H1 (cell line): ENCODE measurements at regions not wholly inside any gene's neighbourhood (a gene's known extent, or its start where the extent isn't known, plus 50 kb on each side); places are given as distances from the start of the nearest gene placed in this dataset.

Experiments
- TCF12 ChIP-seq: IDR thresholded peaks from 2 replicates; pipeline ENCODE4 v1.6.1; 2011; ENCODE audit warnings: low read depth, mild to moderate bottlenecking, low read length

DNA sequence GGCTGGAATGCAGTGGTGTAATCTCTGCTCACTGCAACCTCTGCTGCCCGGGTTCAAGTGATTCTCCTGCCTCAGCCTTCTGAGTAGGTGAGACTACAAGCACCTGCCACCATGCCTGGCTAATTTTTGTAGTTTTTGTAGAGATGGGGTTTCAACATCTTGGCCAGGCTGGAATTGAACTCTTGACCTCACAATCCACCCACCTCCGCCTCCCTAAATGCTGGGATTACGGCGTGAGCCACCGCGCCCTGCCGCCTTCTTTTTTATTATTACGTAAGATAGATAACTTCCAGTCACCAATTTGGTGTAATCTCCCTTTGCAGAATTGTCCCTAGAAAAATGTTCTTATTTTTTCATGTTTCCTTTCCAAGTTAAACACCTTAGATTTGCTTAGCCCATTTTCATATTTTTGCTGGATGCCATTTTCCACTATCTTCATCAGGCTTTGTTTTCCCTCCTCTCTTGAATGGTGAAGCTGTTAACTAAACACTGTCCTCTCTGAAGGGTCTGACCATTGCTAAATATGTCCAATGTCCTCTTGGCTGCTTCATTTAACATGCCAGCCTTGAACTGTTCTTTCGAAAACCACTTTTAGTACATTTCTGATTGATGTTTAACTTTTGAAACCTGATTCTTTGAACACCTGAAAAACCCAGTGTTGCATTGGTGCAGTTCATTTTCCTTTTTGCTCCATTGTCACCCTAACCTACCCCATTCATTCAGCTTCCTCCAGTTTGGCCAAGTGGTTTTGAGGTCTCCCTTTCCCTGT lies 135.1 kb upstream of the PIK3R1 start (continued):
- no peak for TF ChIP-seq TCF12
